IPS-15b (cell line): ENCODE measurements at regions not wholly inside any gene's neighbourhood (a gene's known extent, or its start where the extent isn't known, plus 50 kb on each side); places are given as distances from the start of the nearest gene placed in this dataset.

ENCODE experiments used
- H3K27me3 ChIP-seq: one replicate; pipeline ENCODE4 v1.6.1; 2013; ENCODE audit warnings: low read length; ENCODE audit not compliant: control insufficient read depth, insufficient read depth
- H3K36me3 ChIP-seq: one replicate; pipeline ENCODE4 v1.6.1; 2013; ENCODE audit warnings: low read length; ENCODE audit not compliant: control insufficient read depth, insufficient read depth
- H3K4me1 ChIP-seq: one replicate; pipeline ENCODE4 v1.6.1; 2013; ENCODE audit warnings: mild to moderate bottlenecking, low read length; ENCODE audit not compliant: control insufficient read depth, insufficient read depth
- H3K4me3 ChIP-seq: one replicate; pipeline ENCODE4 v1.5.1; 2013; ENCODE audit warnings: low read depth, low read length
- H3K9ac ChIP-seq: one replicate; pipeline ENCODE4 v1.6.1; 2013; ENCODE audit warnings: low read depth, mild to moderate bottlenecking, low read length
- H3K9me3 ChIP-seq: one replicate; pipeline ENCODE4 v1.6.1; 2013; ENCODE audit warnings: mild to moderate bottlenecking, low read length; ENCODE audit not compliant: control insufficient read depth, insufficient read depth

DNA sequence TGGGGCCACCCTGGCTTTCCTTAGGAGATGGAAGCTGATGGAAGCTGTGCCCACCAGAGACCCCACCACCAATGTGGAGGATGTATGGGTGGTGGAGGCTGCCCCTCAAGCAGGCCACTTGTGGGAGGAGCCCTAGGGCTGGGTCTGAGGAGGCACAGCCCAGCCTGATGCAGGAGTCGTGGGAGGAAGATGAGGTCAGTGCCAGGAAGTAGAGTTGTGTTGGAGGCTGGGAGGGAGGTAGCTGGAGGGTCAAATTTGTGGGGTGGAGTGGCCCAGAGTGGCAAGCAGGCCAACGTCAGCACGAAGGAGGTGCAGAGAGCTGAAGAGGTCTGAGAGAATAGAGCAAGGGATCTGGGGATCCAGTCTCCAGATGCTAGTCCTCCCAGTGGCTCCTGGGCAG is 119.0 kb upstream of the USP24 start:
- Histone ChIP-seq H3K4me1 (no peaks in the 10 kb centered on the region), H3K27me3 (no peaks in the 10 kb centered on the region), H3K4me3 (no peak overlapping the region), H3K9ac (no peak overlapping the region), H3K36me3 (no peaks in the 10 kb centered on the region), H3K9me3 (no peaks in the 10 kb centered on the region)

DNA sequence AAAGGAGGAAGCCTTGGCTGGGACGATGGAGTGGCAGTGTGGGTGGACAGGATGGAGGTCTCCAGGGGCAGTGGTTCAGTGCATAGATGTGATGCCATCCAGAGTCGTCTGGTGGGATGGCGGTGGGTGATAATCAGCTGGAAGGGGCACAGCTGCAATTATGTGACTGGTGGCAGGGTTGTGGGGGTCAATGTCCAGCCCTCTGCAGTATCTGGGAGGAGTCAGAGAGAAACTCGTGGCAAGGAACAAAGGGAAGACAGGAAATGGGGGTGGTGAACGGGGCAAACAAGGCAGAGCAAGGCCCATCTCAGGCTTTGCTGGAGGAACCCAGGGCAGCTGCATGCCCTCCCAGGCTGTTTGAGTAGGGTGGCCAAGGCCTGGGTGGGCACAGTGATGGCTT is 118.3 kb upstream of the USP24 start:
- Histone ChIP-seq H3K9ac (no peak overlapping the region), H3K4me1 (no peaks in the 10 kb centered on the region), H3K4me3 (no peak overlapping the region), H3K27me3 (no peaks in the 10 kb centered on the region), H3K9me3 (no peaks in the 10 kb centered on the region), H3K36me3 (no peaks in the 10 kb centered on the region)

DNA sequence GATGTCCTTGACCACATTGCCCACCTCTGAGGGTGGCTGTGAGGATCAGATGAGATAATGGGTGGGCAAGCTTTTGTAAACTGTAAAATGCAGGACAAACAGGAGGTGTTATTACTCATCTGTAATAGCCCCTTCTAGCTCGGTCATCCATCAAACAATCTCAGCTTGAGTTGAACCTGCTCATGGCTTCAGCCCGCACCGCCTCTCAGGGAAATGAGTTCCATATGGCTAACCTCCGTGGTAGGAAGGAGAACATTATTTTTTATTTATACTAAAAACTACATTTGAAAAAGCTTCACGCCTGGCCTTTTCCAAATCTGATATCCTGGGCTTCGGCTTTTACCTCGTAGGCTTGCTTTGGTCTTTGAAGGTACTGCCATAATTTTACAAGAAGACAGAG is 116.2 kb upstream of the USP24 start:
- Histone ChIP-seq H3K27me3 (no peaks in the 10 kb centered on the region), H3K4me3 (no peak overlapping the region), H3K36me3 (no peaks in the 10 kb centered on the region), H3K4me1 (no peaks in the 10 kb centered on the region), H3K9me3 (no peaks in the 10 kb centered on the region), H3K9ac (no peak overlapping the region)

DNA sequence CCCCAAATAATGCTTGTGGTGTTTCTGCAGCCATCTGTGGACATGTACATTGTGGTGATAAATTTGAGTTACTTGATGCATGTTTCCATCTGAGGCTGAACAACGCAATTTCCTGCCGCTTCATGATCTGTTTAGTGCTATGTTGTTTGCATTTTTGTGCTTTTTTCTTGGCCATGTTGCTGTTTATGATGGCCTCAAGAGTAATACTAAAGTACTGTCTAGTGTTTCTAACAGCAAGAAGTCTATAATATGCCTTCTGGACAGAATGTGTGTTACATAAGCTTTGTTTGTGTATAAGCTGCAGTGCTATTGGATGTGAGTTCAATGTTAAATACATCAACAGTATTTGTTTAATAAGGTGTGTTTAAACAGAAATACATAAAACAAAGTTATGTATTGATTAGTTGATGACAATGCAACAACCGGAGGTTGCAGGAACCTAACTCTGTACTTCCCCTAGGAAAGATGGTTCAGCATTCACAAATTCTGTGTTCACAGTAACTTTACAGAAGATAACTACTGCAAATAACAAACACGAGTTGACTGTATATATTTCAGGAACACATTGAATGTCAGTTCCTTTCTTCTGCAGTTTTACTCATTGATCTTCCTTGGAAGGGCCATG is 114.8 kb upstream of the USP24 start:
- Histone ChIP-seq H3K27me3 (no peaks in the 10 kb centered on the region), H3K36me3 (no peaks in the 10 kb centered on the region), H3K4me1 (no peaks in the 10 kb centered on the region), H3K4me3 (no peak overlapping the region), H3K9ac (no peak overlapping the region), H3K9me3 (no peaks in the 10 kb centered on the region)

DNA sequence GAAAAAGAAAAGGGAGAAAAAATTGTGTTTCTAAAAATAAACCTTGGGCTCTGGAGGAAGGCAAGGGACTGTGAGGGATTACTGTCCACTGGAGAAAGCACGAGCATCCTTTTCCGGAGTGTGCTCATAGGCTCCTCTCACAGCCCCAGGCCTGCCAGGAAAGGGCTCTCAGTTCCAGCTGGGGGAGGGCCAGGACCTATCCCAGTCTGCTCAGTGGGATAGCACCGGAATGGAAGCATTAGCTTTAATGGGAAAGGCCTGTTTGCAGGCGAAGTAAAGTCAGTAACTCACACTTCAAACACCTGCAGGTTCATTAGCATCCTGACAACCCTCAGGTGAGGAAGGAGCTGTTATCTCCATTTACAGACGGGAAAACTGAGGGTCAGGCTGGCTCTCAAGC is 113.9 kb upstream of the USP24 start:
- Histone ChIP-seq H3K9ac (no peak overlapping the region), H3K9me3 (no peaks in the 10 kb centered on the region), H3K36me3 (no peaks in the 10 kb centered on the region), H3K4me1 (no peaks in the 10 kb centered on the region), H3K27me3 (no peaks in the 10 kb centered on the region), H3K4me3 (no peak overlapping the region)

DNA sequence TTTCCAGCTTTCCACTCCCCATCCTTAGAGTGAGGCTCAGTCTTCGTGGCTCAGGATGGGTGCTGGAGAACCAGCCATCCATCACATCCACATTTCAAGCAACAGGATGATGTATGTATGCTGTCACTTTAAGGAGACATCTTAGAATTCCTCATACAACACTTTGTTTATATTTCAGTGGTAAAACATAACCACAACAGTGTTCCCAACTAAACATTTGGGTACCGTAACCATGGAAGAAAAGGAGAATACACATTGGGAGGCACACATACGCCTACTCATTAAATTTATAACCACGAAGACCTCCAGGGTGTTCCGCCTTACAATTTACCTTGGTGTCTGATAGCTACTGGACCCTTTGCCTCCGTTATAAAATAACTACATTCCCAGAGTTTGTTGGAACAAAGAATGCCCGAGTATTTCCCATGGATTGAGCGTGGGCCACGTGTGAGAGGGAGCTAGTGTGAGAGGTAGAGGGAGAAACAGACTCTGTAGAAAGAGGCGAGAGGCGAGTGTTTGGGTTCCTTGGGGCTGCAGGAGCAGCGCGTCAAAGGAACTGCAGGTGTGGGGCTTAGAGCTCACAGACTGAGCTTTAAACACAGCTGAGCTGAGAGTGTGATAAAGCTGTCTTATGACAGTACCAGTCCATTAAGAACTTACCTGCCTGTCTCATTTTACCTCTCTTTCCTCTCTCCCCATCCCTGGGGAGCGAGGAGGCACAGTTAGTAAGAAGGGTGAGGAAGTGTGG is 111.5 kb upstream of the USP24 start:
- Histone ChIP-seq H3K9me3 (no peaks in the 10 kb centered on the region), H3K9ac (no peak overlapping the region), H3K4me1 (no peaks in the 10 kb centered on the region), H3K4me3 (no peak overlapping the region), H3K36me3 (no peaks in the 10 kb centered on the region), H3K27me3 (no peaks in the 10 kb centered on the region)

DNA sequence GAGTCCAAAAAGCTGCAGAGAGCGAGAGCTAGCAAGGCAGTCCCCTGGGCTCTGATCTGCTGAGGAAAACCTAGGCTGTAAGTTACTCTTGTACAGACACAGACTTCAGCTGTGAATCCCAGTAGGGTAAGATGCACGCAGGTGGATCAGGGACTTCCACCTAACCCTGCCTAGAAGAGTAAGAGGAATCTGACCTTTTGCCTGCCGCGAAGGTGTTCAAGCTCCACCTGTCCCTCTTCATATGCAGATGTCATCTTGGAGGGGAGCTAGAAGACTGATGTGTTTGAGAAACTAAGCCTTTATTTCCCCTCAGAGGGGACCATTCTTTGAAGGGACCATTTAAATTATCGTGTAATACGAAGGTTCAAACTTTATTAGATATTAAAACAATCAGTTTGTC is 108.6 kb upstream of the USP24 start:
- H3K4me3 ChIP-seq: no peak overlapping the region
- no peaks in the 10 kb centered on the region for H3K4me1 ChIP-seq
- no peaks in the 10 kb centered on the region for H3K27me3 ChIP-seq
- H3K9ac ChIP-seq: no peak overlapping the region
- no peaks in the 10 kb centered on the region for H3K9me3 ChIP-seq
- no peaks in the 10 kb centered on the region for H3K36me3 ChIP-seq

DNA sequence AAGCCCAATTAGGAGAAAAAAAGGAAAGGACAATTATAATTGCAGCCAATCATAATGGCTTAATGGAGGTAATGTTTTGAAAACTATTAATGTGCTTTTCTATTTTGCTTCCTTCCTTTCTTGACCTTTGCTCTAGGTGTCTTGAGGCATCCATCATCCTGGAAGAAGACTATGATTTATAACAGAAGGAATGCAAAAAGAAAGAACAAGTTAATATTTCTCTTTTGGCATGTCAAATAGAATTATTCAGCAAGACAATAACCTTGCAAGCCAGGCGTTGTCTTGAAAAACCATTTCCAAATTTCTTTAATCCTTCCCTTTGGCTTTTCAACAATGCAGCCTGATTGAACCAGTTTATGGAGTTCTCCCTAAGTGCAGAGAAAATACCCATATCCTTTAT is 107.7 kb upstream of the USP24 start:
- Histone ChIP-seq H3K4me1 (no peaks in the 10 kb centered on the region), H3K36me3 (no peaks in the 10 kb centered on the region), H3K27me3 (no peaks in the 10 kb centered on the region), H3K9ac (no peak overlapping the region), H3K4me3 (no peak overlapping the region), H3K9me3 (no peaks in the 10 kb centered on the region)

DNA sequence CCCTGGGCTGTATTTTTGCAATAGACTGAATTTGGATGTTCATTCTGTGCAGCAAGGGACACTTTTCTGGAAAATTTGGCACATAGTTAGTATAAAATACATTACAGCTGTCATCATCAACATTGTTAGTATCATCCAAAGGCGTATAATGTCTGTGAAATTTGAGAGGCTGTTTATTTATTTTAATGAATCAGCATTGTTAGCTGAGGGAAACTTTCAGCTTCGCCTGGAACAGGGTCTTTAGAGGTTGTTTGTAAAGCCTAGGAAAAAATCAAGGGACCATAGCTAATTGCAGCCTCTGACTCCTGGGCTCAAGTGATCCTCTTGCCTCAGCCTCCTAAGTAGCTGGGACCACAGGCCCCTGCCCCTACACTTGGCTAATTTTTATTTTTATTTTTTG is 106.8 kb upstream of the USP24 start:
- Histone ChIP-seq H3K27me3 (no peaks in the 10 kb centered on the region), H3K9me3 (no peaks in the 10 kb centered on the region), H3K4me1 (no peaks in the 10 kb centered on the region), H3K36me3 (no peaks in the 10 kb centered on the region), H3K9ac (no peak overlapping the region), H3K4me3 (no peak overlapping the region)

DNA sequence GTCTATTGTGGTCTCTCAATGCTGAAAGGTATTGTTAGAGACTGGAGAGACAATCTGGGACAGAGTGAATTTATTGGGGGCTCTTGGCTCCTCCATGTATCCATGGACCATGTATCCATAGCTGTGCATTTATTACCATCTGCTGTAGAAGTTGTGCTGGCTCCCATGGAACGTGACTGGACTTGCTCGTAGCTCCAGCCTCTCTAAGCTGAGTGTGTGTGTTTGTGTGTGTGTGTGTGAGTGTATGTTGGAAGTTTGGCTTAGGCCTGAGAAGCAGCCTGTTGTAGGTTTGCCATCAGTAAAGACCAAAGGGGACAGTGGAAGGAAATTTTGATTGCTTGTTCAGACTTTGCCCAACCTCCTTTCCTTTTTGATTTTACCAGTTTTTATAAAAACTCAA is 105.7 kb upstream of the USP24 start:
- H3K4me1 ChIP-seq: no peaks in the 10 kb centered on the region
- no peaks in the 10 kb centered on the region for H3K36me3 ChIP-seq
- H3K9me3 ChIP-seq: no peaks in the 10 kb centered on the region
- no peak overlapping the region for H3K4me3 ChIP-seq
- no peak overlapping the region for H3K9ac ChIP-seq
- no peaks in the 10 kb centered on the region for H3K27me3 ChIP-seq

DNA sequence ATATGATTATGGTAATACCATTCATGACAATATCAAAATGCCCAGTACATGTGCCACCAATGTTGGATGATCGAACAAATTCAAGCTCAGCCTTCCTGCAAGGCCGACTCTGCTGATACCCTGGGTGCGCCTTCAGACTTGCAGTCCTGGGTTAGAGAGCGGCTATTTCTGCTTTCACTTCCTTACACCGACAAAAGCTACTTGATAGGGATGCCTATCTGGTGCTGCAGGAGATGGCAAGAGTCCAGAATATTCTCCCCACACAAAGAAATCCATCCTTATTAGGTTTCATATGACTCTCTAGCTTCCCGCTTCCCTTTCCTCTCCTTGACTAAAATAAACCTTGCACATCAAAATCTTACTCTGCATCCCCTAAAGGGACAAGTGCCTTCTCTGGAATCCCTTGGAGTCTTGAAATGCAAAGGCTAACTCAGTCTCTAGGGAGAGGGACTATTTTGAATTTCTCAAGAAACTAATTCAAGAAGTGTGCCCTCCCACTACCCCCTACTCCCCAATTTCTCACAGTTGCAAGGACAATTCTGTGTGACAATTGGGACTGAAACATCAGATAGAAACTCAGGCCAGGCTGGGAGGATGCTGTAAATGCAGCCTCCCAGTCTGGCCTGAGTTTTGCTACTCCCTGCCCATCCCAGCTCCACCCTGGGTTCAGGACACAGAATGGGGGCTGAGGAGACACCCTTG is 103.1 kb upstream of the USP24 start:
- H3K9ac ChIP-seq: no peak overlapping the region
- no peak overlapping the region for H3K4me3 ChIP-seq
- no peaks in the 10 kb centered on the region for H3K4me1 ChIP-seq
- H3K9me3 ChIP-seq: no peaks in the 10 kb centered on the region
- H3K36me3 ChIP-seq: no peaks in the 10 kb centered on the region
- H3K27me3 ChIP-seq: no peaks in the 10 kb centered on the region

DNA sequence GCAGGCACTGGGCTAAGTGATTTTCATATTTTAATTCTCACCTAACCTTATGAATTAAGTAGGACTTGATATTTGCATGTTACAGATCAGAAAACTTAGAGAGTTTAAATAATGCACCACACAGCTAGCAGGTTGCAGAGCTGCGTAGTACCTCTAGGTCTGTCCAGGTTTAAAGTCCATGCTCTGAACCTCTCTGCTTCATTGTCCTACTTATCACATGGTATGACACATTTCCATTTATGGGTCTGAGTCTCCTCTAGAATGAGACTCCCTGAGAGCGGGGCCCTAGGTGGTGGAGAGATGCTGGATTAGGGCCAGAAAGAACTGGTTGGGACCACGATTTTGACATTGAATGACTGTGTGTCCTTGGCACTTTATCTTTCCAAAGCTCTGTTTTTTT is 102.5 kb upstream of the USP24 start:
- H3K9me3 ChIP-seq: no peaks in the 10 kb centered on the region
- H3K4me1 ChIP-seq: no peaks in the 10 kb centered on the region
- H3K9ac ChIP-seq: no peak overlapping the region
- no peak overlapping the region for H3K4me3 ChIP-seq
- H3K36me3 ChIP-seq: no peaks in the 10 kb centered on the region
- no peaks in the 10 kb centered on the region for H3K27me3 ChIP-seq
